ENCODE measurements at regions not wholly inside any gene's neighbourhood (a gene's known extent, or its start where the extent isn't known, plus 50 kb on each side); places are given as distances from the start of the nearest gene placed in this dataset.

DNA sequence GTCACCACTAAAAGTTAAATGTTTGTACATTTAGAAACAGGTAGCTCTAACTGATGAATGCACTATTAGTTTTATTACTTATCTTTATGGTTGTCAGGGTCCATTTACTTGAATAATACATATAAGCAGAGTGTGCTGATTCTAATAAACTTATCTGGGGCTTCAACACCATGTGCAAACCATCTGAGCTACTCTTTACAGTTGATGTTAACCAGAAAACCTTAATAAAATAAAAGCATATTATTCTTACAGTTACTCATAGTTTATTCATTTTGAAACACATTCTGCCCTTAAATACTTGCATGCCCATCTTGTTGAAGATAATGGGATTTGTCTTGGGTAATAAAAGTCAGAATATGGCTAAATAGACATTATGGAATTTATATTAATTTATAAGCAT lies 1042.2 kb downstream of the EPHA7 start:
- Histone ChIP-seq H3K4me1 (no peaks in the 10 kb centered on the region), H3K27me3 (no peaks in the 10 kb centered on the region), H3K9me3 (no peaks in the 10 kb centered on the region), H3K36me3 (no peaks in the 10 kb centered on the region), H3K4me3 (no peak overlapping the region), H3K27ac (no peak overlapping the region)
- intact Hi-C loops (cut with DNase I; ENCODE audit: low total_unique reads), result no loop called here
- no peak for DNase-seq
- TF ChIP-seq, protein P1, sequence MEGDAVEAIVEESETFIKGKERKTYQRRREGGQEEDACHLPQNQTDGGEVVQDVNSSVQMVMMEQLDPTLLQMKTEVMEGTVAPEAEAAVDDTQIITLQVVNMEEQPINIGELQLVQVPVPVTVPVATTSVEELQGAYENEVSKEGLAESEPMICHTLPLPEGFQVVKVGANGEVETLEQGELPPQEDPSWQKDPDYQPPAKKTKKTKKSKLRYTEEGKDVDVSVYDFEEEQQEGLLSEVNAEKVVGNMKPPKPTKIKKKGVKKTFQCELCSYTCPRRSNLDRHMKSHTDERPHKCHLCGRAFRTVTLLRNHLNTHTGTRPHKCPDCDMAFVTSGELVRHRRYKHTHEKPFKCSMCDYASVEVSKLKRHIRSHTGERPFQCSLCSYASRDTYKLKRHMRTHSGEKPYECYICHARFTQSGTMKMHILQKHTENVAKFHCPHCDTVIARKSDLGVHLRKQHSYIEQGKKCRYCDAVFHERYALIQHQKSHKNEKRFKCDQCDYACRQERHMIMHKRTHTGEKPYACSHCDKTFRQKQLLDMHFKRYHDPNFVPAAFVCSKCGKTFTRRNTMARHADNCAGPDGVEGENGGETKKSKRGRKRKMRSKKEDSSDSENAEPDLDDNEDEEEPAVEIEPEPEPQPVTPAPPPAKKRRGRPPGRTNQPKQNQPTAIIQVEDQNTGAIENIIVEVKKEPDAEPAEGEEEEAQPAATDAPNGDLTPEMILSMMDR (IDR thresholded peaks at IDR 0.05), result no peak

DNA sequence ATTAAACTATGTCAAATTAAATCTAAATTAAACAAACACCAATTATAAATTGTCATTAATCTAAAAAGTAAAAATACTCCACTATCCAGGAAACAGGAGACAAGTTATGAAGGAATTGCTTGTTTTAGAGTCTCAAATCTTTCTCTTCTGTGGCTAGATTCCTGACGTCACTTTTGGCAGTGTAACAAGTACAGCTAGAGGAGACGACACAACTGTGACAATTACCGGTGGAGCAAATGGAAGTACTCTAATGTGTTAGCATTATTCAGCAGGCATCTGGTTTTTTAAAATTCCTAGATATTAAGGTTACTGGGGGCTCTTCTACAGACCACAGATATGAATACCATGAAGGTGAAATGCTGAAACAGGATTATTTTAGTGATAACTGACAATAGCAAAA lies 1042.7 kb downstream of the EPHA7 start:
- H3K4me3 ChIP-seq, result no peak overlapping the region
- no peaks in the 10 kb centered on the region for H3K36me3 ChIP-seq
- no peaks in the 10 kb centered on the region for H3K27me3 ChIP-seq
- H3K27ac ChIP-seq, result no peak overlapping the region
- no peak for DNase-seq
- no peaks in the 10 kb centered on the region for H3K4me1 ChIP-seq
- intact Hi-C loops (cut with DNase I; ENCODE audit: low total_unique reads), result no loop called here
- H3K9me3 ChIP-seq, result no peaks in the 10 kb centered on the region
- TF ChIP-seq, protein P1 (IDR thresholded peaks at IDR 0.05), result no peak

GRCh38 chr6:92371211-92372208 lies 1047.8 kb downstream of the EPHA7 start:
- Histone ChIP-seq H3K4me1 (no peaks in the 10 kb centered on the region), H3K9me3 (no peaks in the 10 kb centered on the region), H3K27ac (no peak overlapping the region), H3K27me3 (no peaks in the 10 kb centered on the region), H3K4me3 (no peak overlapping the region), H3K36me3 (no peaks in the 10 kb centered on the region)
- intact Hi-C loops (cut with DNase I; ENCODE audit: low total_unique reads), result no loop called here
- DNase-seq, result no peak
- TF ChIP-seq, protein P1 (IDR thresholded peaks at IDR 0.05), result no peak

DNA sequence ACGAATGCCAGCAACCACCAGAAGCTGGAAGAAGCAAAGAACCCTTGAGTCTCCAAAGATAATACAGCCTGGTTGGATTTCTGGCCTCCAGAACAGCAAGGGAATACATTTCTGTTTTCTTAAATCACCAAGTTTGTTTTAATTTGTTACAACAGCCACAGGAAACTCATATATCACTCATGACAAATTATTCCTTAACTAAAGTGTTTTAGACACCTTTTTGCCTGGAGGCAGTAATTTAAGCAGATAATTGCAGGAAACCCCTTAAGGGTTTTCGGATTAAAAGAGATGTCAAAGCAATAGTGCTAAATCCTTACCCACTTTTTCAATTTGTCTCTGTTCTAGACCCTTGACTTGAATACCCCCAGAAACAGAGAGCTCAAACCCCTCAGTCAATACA lies 1050.0 kb downstream of the EPHA7 start:
- no peaks in the 10 kb centered on the region for H3K4me1 ChIP-seq
- H3K4me3 ChIP-seq, result no peak overlapping the region
- TF ChIP-seq, protein P1 (IDR thresholded peaks at IDR 0.05), result no peak
- H3K9me3 ChIP-seq, result no peaks in the 10 kb centered on the region
- H3K27me3 ChIP-seq, result no peaks in the 10 kb centered on the region
- DNase-seq, result no peak
- intact Hi-C loops (cut with DNase I; ENCODE audit: low total_unique reads), result no loop called here
- no peaks in the 10 kb centered on the region for H3K36me3 ChIP-seq
- H3K27ac ChIP-seq, result no peak overlapping the region

- TF ChIP-seq, protein P1 (IDR thresholded peaks at IDR 0.05), result no peak
- H3K9me3 ChIP-seq, result no peaks in the 10 kb centered on the region
- intact Hi-C loops (cut with DNase I; ENCODE audit: low total_unique reads), result no loop called here
- no peak for DNase-seq
- no peak overlapping the region for H3K4me3 ChIP-seq
- no peaks in the 10 kb centered on the region for H3K36me3 ChIP-seq
- no peaks in the 10 kb centered on the region for H3K4me1 ChIP-seq
- no peak overlapping the region for H3K27ac ChIP-seq
- H3K27me3 ChIP-seq, result no peaks in the 10 kb centered on the region
These were observed 1054.3 kb downstream of the EPHA7 start for GRCh38 chr6:92364948-92365541.
